Breast epithelium (tissue), 4 donors: ENCODE measurements at regions not wholly inside any gene's neighbourhood (a gene's known extent, or its start where the extent isn't known, plus 50 kb on each side); places are given as distances from the start of the nearest gene placed in this dataset.

Experiments used
- DNase-seq, 2 donors: peaks; one replicate each; pipeline ENCODE4 v3.0.0-alpha.2; 2019; ENCODE audit warnings: low spot score in 2 of 2
- H3K27ac ChIP-seq, 2 donors: fragments of 200-600 bp; sonication (generic) in 1 of 2; one replicate each; pipeline ENCODE4 v1.5.1; 2016 to 2019; ENCODE audit warnings: mild to moderate bottlenecking in 1 of 2
- H3K27me3 ChIP-seq, 2 donors: fragments of 200-600 bp; sonication (generic) in 1 of 2; one replicate each; pipeline versions ENCODE4 v1.5.1 to v1.6.0; 2017 to 2019; ENCODE audit warnings: control low read depth in 1 of 2, mild to moderate bottlenecking in 1 of 2
- H3K36me3 ChIP-seq: fragments of 200-600 bp; one replicate; pipeline ENCODE4 v1.5.1; 2019
- H3K4me1 ChIP-seq, 2 donors: fragments of 200-600 bp; sonication (generic); one replicate each; pipeline ENCODE4 v1.5.1; 2016 to 2019; ENCODE audit warnings: control low read depth in 1 of 2
- H3K4me3 ChIP-seq, 3 donors: fragments of 200-600 bp; sonication (generic); 1 replicate in 2 of 3; 2 replicates in 1 of 3; pipeline ENCODE4 v1.5.1; 2016 to 2019; ENCODE audit warnings: mild to moderate bottlenecking in 3 of 3, moderate library complexity in 2 of 3
- H3K9me3 ChIP-seq, 2 donors: fragments of 200-600 bp; sonication (generic) in 1 of 2; one replicate each; pipeline ENCODE4 v1.5.1; 2016 to 2019; ENCODE audit warnings: control low read depth in 1 of 2
- POLR2A ChIP-seq: fragments of 450-650 bp; IDR thresholded peaks from one replicate; pipeline ENCODE4 v1.6.1; 2016; ENCODE audit warnings: antibody characterized with exemption, mild to moderate bottlenecking, moderate library complexity
- POLR2AphosphoS5 ChIP-seq, 3 donors: sonication (generic); formaldehyde crosslinking; IDR thresholded peaks; one replicate each; pipeline ENCODE4 v1.6.1; 2017; ENCODE audit warnings: antibody characterized with exemption in 3 of 3
- intact Hi-C: fragments of 100-400 bp; cut with DNase I; formaldehyde crosslinking; loops from one replicate; pipeline ENCODE4 v1.15.1; 2023; ENCODE audit warnings: low total_unique reads
- TF ChIP-seq, protein P1 (sequence below), 3 donors: fragments of 450-650 bp; IDR thresholded peaks; one replicate each; pipeline ENCODE4 v1.5.1; 2016 to 2017; ENCODE audit warnings: antibody characterized with exemption in 3 of 3, mild to moderate bottlenecking in 3 of 3, moderate library complexity in 3 of 3

DNA sequence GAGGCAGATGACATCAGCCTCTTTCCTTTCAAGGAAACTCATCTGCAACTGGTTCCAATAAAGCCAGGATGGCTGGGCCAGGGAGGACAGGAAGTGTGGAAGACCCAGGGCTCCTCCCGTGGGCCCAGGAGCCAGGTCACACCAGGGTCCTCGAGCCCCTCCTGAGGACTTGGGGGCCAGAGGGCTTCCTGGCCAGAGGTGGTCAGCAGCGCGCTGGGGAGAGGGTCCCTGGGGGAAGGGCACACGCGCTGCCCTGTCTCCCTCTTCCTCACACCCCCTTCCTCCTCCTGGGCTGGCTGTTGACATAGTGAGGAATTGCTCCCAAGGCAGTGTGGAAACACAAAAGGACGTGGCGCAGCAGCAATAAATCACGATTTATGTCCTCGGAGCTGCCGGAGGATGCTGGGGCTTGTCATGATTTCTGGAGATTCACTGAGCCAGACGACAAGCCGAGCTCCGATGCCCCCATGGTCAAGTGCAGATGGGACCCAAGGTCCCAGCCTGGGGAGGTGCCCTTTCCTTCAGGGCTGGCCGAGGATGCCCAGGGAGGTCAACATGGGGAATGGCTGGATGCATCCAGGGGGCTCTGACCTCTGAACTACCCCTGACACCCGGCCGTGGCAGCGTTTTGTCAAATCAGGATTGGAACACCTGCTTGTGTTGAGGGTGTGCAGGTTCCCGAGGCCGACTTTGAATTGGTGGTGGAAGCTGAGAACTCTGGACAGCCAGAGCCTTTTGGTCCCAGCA lies 152.6 kb downstream of the IRF8 start:
- H3K27ac ChIP-seq, result no peak overlapping the region
- DNase-seq, result no peak
- no peaks in the 10 kb centered on the region for H3K9me3 ChIP-seq
- H3K36me3 ChIP-seq, result no peaks in the 10 kb centered on the region
- intact Hi-C loops, result no loop called here
- peaks cover 0 to 56% of the 10 kb centered on the region in 2 donors for H3K27me3 ChIP-seq
- no peak for TF ChIP-seq POLR2A
- TF ChIP-seq, protein P1, sequence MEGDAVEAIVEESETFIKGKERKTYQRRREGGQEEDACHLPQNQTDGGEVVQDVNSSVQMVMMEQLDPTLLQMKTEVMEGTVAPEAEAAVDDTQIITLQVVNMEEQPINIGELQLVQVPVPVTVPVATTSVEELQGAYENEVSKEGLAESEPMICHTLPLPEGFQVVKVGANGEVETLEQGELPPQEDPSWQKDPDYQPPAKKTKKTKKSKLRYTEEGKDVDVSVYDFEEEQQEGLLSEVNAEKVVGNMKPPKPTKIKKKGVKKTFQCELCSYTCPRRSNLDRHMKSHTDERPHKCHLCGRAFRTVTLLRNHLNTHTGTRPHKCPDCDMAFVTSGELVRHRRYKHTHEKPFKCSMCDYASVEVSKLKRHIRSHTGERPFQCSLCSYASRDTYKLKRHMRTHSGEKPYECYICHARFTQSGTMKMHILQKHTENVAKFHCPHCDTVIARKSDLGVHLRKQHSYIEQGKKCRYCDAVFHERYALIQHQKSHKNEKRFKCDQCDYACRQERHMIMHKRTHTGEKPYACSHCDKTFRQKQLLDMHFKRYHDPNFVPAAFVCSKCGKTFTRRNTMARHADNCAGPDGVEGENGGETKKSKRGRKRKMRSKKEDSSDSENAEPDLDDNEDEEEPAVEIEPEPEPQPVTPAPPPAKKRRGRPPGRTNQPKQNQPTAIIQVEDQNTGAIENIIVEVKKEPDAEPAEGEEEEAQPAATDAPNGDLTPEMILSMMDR (IDR thresholded peaks at IDR 0.05), result no peak
- no peak for TF ChIP-seq POLR2AphosphoS5 (IDR thresholded peaks at IDR 0.05)
- H3K4me1 ChIP-seq, result no peaks in the 10 kb centered on the region
- peak overlapping the region in 1 of 3 donors; percentile 7 for H3K4me3 ChIP-seq

DNA sequence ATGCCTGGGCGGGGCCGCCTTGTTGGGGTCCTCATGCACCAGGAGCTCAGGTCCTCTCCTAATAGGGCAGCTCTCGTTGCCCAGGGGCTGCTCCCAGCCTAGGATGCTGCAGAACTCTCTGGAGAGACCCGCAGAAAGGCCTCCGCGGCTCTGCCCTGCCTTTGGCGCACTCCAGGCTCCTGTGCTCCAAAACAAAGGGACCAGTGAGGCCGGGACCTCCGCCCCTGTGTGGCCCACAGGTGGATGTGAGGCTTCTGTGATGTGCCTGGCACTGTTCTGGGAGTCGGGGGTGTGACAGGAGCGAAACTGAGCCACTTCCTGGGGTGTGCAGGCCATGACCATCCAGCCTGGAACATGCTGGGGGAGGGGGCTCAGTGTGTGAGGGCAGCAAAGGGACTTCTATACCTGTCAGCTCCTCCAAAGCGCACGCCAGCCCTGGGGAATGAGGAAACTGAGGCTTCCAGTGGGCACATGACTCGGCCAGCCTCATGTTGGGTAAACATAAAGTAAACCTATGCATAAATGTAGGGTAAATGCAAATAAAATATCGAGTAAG lies 153.2 kb downstream of the IRF8 start:
- Histone ChIP-seq H3K27me3 (peaks cover 0 to 56% of the 10 kb centered on the region in 2 donors), H3K4me3 (no peak overlapping the region), H3K27ac (no peak overlapping the region), H3K4me1 (no peaks in the 10 kb centered on the region), H3K9me3 (no peaks in the 10 kb centered on the region), H3K36me3 (no peaks in the 10 kb centered on the region)
- intact Hi-C loops, result no loop called here
- TF ChIP-seq POLR2AphosphoS5 (IDR thresholded peaks at IDR 0.05) (no peak), POLR2A (no peak)
- TF ChIP-seq, protein P1 (IDR thresholded peaks at IDR 0.05), result no peak
- DNase-seq, result no peak

DNA sequence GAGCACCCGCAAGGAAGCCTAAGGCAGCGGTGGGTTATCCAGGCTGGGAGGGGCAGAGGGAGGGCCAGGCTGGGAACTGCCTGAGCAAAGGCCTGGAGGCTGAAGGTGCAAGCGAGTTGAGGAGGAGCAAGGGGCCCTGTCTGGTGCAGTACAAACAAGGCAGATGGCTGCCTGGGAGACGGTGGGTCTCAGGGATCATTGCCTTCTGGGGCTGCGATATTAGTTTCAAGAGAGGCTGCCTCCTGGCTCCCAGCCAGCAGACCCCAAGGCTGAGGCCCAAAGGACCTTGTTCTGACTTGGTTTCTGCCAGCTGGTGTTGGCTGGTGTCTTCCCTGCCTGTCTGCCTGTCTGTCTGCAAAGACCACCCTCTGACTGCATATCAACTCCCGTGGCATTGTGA lies 154.0 kb downstream of the IRF8 start:
- H3K27me3 ChIP-seq, result peaks cover 0 to 49% of the 10 kb centered on the region in 2 donors
- H3K4me3 ChIP-seq, result no peak overlapping the region
- H3K4me1 ChIP-seq, result no peaks in the 10 kb centered on the region
- H3K36me3 ChIP-seq, result no peaks in the 10 kb centered on the region
- H3K27ac ChIP-seq, result no peak overlapping the region
- no peak for TF ChIP-seq POLR2A
- H3K9me3 ChIP-seq, result no peaks in the 10 kb centered on the region
- DNase-seq, result no peak
- intact Hi-C loops, result no loop called here

DNA sequence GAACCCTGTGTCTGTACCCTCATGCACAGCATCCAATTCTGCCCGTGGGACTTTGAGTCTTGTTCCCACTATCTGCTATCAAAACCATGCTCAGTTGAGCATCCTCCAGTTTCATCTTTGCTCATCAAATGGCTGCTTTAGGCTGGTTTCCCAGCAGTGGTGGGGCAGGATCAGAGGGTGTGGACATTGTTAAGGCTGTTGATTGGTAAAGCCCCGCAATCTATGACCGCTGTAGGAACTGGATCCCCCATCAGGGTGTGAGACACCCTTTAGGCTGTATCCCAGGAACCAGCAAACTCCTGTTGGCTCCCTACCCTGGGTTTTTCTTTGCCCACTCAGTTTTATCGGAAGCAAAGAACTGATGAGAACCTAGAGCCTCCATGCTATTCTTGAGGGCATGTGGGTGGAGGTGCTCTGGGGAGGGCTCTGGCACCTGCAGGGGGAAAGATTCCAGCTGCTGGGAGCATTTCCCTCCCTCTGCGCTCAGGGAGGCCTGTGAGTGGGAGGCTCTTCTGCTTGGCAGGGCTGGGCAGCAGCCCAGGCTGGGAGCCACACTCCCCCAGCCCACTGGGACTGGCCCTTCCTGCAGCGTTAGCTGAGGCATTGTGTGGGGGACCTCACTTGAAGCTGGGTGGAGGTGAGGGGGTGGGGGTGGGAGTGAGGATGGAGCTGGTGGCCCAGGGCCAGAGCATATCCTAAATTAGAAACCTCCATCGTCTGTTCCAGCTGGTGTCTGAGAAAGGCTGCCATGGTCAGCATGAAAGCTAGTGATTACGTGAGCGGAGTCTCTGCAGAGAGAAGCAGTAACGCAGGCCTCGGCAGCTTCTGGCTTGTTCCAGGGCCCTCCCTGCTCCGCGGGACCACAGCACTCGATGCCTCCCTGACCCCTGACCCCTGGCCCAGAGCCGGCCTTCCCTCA lies 160.6 kb downstream of the IRF8 start:
- no peak for DNase-seq
- Histone ChIP-seq H3K4me3 (no peak overlapping the region), H3K9me3 (no peaks in the 10 kb centered on the region), H3K27me3 (peaks cover 0 to 10% of the 10 kb centered on the region in 2 donors), H3K4me1 (no peaks in the 10 kb centered on the region), H3K27ac (peak overlapping the region in 1 of 2 donors; percentile 19), H3K36me3 (no peaks in the 10 kb centered on the region)
- intact Hi-C loops, result no loop called here
- TF ChIP-seq POLR2A, result no peak
- TF ChIP-seq, protein P1 (IDR thresholded peaks at IDR 0.05), result no peak
- TF ChIP-seq POLR2AphosphoS5 (IDR thresholded peaks at IDR 0.05), result no peak

DNA sequence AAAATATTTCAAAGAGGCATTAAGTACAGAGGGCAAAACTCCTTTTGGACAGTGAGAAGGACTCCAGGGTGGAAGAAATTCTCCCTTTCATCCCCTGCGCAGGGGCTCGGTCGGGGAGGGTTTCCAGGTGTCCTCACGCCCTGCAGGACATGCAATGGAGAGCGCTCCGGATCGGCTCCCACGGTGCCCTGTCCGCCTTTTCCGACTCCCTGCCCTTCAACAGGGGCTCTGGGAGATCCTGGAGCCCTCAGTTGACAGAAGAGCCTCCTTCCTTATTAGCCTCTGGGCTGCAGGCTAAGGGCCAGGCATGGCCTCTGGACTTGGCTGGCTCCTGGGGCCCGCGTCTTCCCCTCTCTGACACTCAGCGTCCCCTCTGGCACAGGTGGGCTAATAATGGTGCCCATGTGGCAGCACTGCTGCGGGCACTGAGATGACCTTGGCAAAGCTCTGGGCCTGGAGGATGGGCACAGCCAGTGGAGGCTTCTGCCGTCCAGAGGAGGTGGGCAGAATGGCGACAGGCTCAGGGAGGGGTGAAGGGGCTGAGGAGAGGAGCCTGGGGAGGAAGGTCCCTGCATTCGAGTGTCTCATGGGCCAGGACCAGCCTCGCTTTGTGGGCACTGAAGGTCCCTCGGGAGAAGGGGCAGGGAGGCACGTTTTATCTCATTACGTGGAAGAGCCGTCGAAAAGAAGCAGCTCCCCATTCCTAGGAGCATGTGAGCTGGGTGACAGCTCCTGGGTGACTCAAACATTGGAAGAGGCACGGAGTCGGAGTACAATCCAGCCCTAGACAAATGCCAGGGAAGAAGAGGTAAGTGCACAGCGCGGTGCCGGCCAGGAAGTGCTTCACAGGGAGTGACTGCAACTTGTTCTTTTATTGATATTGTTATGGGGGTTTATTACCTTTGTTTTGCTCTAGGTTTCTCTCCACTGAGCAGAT lies 161.7 kb downstream of the IRF8 start:
- Histone ChIP-seq H3K4me3 (no peak overlapping the region), H3K9me3 (no peaks in the 10 kb centered on the region), H3K27me3 (peaks cover 0 to 10% of the 10 kb centered on the region in 2 donors), H3K27ac (peak overlapping the region in 1 of 2 donors; percentile 12), H3K4me1 (no peaks in the 10 kb centered on the region), H3K36me3 (no peaks in the 10 kb centered on the region)
- intact Hi-C loops, result no loop called here
- no peak for DNase-seq
- TF ChIP-seq POLR2A (no peak), POLR2AphosphoS5 (IDR thresholded peaks at IDR 0.05) (no peak)
- TF ChIP-seq, protein P1 (IDR thresholded peaks at IDR 0.05), result no peak
